ENCODE measurements at regions not wholly inside any gene's neighbourhood (a gene's known extent, or its start where the extent isn't known, plus 50 kb on each side); places are given as distances from the start of the nearest gene placed in this dataset.

GRCh38 chr6:4513561-4513960 is 262.6 kb upstream of the CDYL start:
- TF ChIP-seq POLR2A (IDR thresholded peaks at IDR 0.05; ENCODE audit: low read depth, low read length) (no peak), SPI1 (IDR thresholded peaks at IDR 0.05; ENCODE audit: low read depth, low read length) (no peak), POLR2AphosphoS5 (IDR thresholded peaks at IDR 0.05; ENCODE audit: low read depth, low read length) (no peak), TAF1 (IDR thresholded peaks at IDR 0.05; ENCODE audit: low read depth, low read length) (no peak), POU2F2 (IDR thresholded peaks at IDR 0.05; ENCODE audit: low read depth, low read length) (no peak), PAX5 (IDR thresholded peaks at IDR 0.05; ENCODE audit: insufficient read depth, low read length, severe bottlenecking) (no peak)

All from GM12891 (cell line).